ENCODE measurements at regions not wholly inside any gene's neighbourhood (a gene's known extent, or its start where the extent isn't known, plus 50 kb on each side); places are given as distances from the start of the nearest gene placed in this dataset.

GRCh38 chr11:72519220-72519881 is 85.0 kb upstream of the CLPB start:
- DNase-seq = no peak
- H3K9me3 Mint-ChIP-seq = no peaks in the 10 kb centered on the region
- TF ChIP-seq CTCF (IDR thresholded peaks at IDR 0.05) = no peak
- no peaks in the 10 kb centered on the region for H3K36me3 Mint-ChIP-seq (ENCODE audit: low read depth)
- H3K4me3 Mint-ChIP-seq = peak overlapping the region; percentile 84
- peak overlapping the region; percentile 20; the same call in 1 of the 2 replicates for H3K27ac Mint-ChIP-seq
- H3K4me1 Mint-ChIP-seq (ENCODE audit: low read depth) = peaks cover 17% of the 10 kb centered on the region
- H3K27me3 Mint-ChIP-seq (ENCODE audit: insufficient read depth) = peaks cover 43% of the 10 kb centered on the region

GRCh38 chr11:72514331-72514730 is 80.0 kb upstream of the CLPB start:
- Mint-ChIP-seq H3K4me3 (no peak overlapping the region), H3K27ac (no peak overlapping the region), H3K36me3 (ENCODE audit: low read depth) (peaks cover 23% of the 10 kb centered on the region), H3K27me3 (ENCODE audit: insufficient read depth) (peaks cover 36% of the 10 kb centered on the region), H3K4me1 (ENCODE audit: low read depth) (peaks cover 3% of the 10 kb centered on the region), H3K9me3 (peaks cover 41% of the 10 kb centered on the region)
- no peak for DNase-seq
- TF ChIP-seq CTCF (IDR thresholded peaks at IDR 0.05) = no peak

- no peak for TF ChIP-seq CTCF (IDR thresholded peaks at IDR 0.05)
- Mint-ChIP-seq H3K4me1 (ENCODE audit: low read depth) (no peaks in the 10 kb centered on the region), H3K27me3 (ENCODE audit: insufficient read depth) (peaks cover 37% of the 10 kb centered on the region), H3K36me3 (ENCODE audit: low read depth) (peaks cover 23% of the 10 kb centered on the region), H3K27ac (no peak overlapping the region), H3K9me3 (peaks cover 46% of the 10 kb centered on the region), H3K4me3 (no peak overlapping the region)
- DNase-seq = no peak
These were observed 79.1 kb upstream of the CLPB start for GRCh38 chr11:72513411-72513810.

- no peak overlapping the region for H3K27ac Mint-ChIP-seq
- no peak for TF ChIP-seq CTCF (IDR thresholded peaks at IDR 0.05)
- peaks cover 37% of the 10 kb centered on the region for H3K27me3 Mint-ChIP-seq (ENCODE audit: insufficient read depth)
These were observed 78.6 kb upstream of the CLPB start for GRCh38 chr11:72512956-72513355.

GRCh38 chr11:72511393-72512047 is 77.2 kb upstream of the CLPB start:
- H3K4me3 Mint-ChIP-seq = no peak overlapping the region
- H3K27ac Mint-ChIP-seq = no peak overlapping the region
- no peaks in the 10 kb centered on the region for H3K4me1 Mint-ChIP-seq (ENCODE audit: low read depth)
- peaks cover 36% of the 10 kb centered on the region for H3K27me3 Mint-ChIP-seq (ENCODE audit: insufficient read depth)
- H3K36me3 Mint-ChIP-seq (ENCODE audit: low read depth) = peaks cover 23% of the 10 kb centered on the region
- no peak for DNase-seq
- TF ChIP-seq CTCF (IDR thresholded peaks at IDR 0.05) = no peak
- peaks cover 56% of the 10 kb centered on the region for H3K9me3 Mint-ChIP-seq

More at GRCh38 chr11:72512956-72513355, 78.6 kb upstream of the CLPB start:
- Mint-ChIP-seq H3K4me1 (ENCODE audit: low read depth) (no peaks in the 10 kb centered on the region), H3K9me3 (peaks cover 48% of the 10 kb centered on the region), H3K36me3 (ENCODE audit: low read depth) (peaks cover 23% of the 10 kb centered on the region), H3K4me3 (no peak overlapping the region)
- DNase-seq = no peak
